GM12878 (cell line): ENCODE measurements at regions not wholly inside any gene's neighbourhood (a gene's known extent, or its start where the extent isn't known, plus 50 kb on each side); places are given as distances from the start of the nearest gene placed in this dataset.

Source experiments
- CBX3 ChIP-seq: fragments of 200-600 bp; sonication (generic); IDR thresholded peaks from 2 replicates; pipeline ENCODE4 v1.6.1; 2016; ENCODE audit warnings: low read depth, borderline replicate concordance
- CEBPB ChIP-seq, 2 experiments: fragments of 150-350 bp in 1 of 2; IDR thresholded peaks; 2 replicates each; pipeline ENCODE4 v1.6.1; 2012 to 2014; ENCODE audit warnings: low read depth in 2 of 2, low read length in 2 of 2, borderline replicate concordance in 1 of 2, inconsistent platforms in 1 of 2
- GABPA ChIP-seq: IDR thresholded peaks from 2 replicates; pipeline ENCODE4 v1.6.1; 2014; ENCODE audit warnings: antibody characterized with exemption, low read depth, mild to moderate bottlenecking, inconsistent platforms
- HDAC2 ChIP-seq: fragments of 200-600 bp; sonication (generic); IDR thresholded peaks from 2 replicates; pipeline ENCODE4 v1.6.1; 2017
- REST ChIP-seq: IDR thresholded peaks from 2 replicates; pipeline ENCODE4 v1.6.1; 2012; ENCODE audit warnings: mild to moderate bottlenecking, low read depth, low read length

- TF ChIP-seq GABPA (no peak), REST (no peak), CBX3 (no peak), CEBPB (IDR thresholded peaks at IDR 0.05; ENCODE audit: borderline replicate concordance in 1 of 2, low read depth in 2 of 2, low read length in 2 of 2) (no peak), HDAC2 (no peak)
Observed at GRCh38 chr6:167455371-167455770, 130.5 kb downstream of the TTLL2 start.
